Spleen (tissue), 11 donors: ENCODE measurements at regions not wholly inside any gene's neighbourhood (a gene's known extent, or its start where the extent isn't known, plus 50 kb on each side); places are given as distances from the start of the nearest gene placed in this dataset.
A peak's percentile ranks its signal among the peaks of the same experiment; 100 is the strongest.

ENCODE experiments used
- DNase-seq: peaks from one replicate; pipeline ENCODE4 v3.0.0-alpha.2; 2020
- H3K27ac ChIP-seq, 8 donors: fragments of 200-600 bp; sonication (generic) in 7 of 8; 1 replicate in 4 of 8; 2 replicates in 4 of 8; pipeline versions ENCODE4 v1.5.0 to v1.8.0; 2016 to 2021; ENCODE audit warnings: inconsistent platforms in 4 of 8, mild to moderate bottlenecking in 4 of 8, moderate library complexity in 1 of 8
- H3K27me3 ChIP-seq, 7 donors: fragments of 200-600 bp; sonication (generic) in 6 of 7; replicated peaks in 1 of 7; 1 replicate in 4 of 7; 2 replicates in 3 of 7; pipeline versions ENCODE4 v1.5.0 to v1.8.0; 2016 to 2021; ENCODE audit warnings: inconsistent platforms in 3 of 7, mild to moderate bottlenecking in 1 of 7
- H3K36me3 ChIP-seq, 6 donors: fragments of 200-600 bp; sonication (generic) in 5 of 6; 1 replicate in 4 of 6; 2 replicates in 2 of 6; pipeline versions ENCODE4 v1.5.0 to v1.8.0; 2016 to 2021; ENCODE audit warnings: inconsistent platforms in 2 of 6
- H3K4me1 ChIP-seq, 6 donors: fragments of 200-600 bp; sonication (generic) in 5 of 6; 1 replicate in 3 of 6; 2 replicates in 3 of 6; pipeline versions ENCODE4 v1.5.0 to v1.8.0; 2016 to 2021; ENCODE audit warnings: inconsistent platforms in 3 of 6
- H3K4me3 ChIP-seq, 8 donors: fragments of 200-600 bp; sonication (generic) in 7 of 8; 1 replicate in 4 of 8; 2 replicates in 4 of 8; pipeline versions ENCODE4 v1.5.0 to v1.8.0; 2016 to 2021; ENCODE audit warnings: inconsistent platforms in 4 of 8, mild to moderate bottlenecking in 4 of 8, moderate library complexity in 2 of 8
- H3K9me3 ChIP-seq, 8 donors: fragments of 200-600 bp; sonication (generic) in 7 of 8; 1 replicate in 4 of 8; 2 replicates in 4 of 8; pipeline versions ENCODE4 v1.5.0 to v1.8.0; 2016 to 2021; ENCODE audit warnings: inconsistent platforms in 4 of 8
- CTCF ChIP-seq, 11 experiments: fragments of 200-600 bp in 7 of 11; fragments of 450-650 bp in 4 of 11; sonication (generic) in 4 of 11; IDR thresholded peaks in 8 of 11; conservative IDR thresholded peaks in 3 of 11; 1 replicate in 7 of 11; 2 replicates in 4 of 11; pipeline versions ENCODE4 v1.4.0 to v1.8.0; 2016 to 2021; ENCODE audit warnings: antibody characterized with exemption in 11 of 11, inconsistent platforms in 4 of 11, mild to moderate bottlenecking in 1 of 11
- POLR2A ChIP-seq, 3 donors: fragments of 450-650 bp; IDR thresholded peaks; one replicate each; pipeline ENCODE4 v1.5.1; 2017; ENCODE audit warnings: antibody characterized with exemption in 3 of 3, mild to moderate bottlenecking in 1 of 3
- POLR2AphosphoS5 ChIP-seq, 3 donors: sonication (generic); formaldehyde crosslinking; IDR thresholded peaks; one replicate each; pipeline ENCODE4 v1.5.1; 2017; ENCODE audit warnings: antibody characterized with exemption in 3 of 3
- WGBS, 5 donors: extraction: QIAGEN DNeasy Blood & Tissue Kit in 3 of 5; methylation state at CpG; one replicate each; pipeline versions ENCODE4 v1.1.5 to v1.1.7; 2013 to 2018; 5-methylcytosine and 5-hydroxymethylcytosine counted together
- intact Hi-C: fragments of 100-400 bp; cut with DNase I; formaldehyde crosslinking; loops from one replicate; pipeline ENCODE4 v1.15.0; 2023; ENCODE audit warnings: low total_unique reads
- donor health status: healthy with polysubstance abuse.
- donor health status: DM: no; HTN: no; CAD: no; lungs with moderate emphysema.
- donor health status: DM: no; HTN: no; CAD: no.
- donor health status: Bipolar disorder and iron deficiency.
- donor health status: healthy.
- donor health status: DM: no; HTN: no; CAD: no.
- donor health status: DM: yes; HTN: yes; CAD: no.

- TF ChIP-seq POLR2AphosphoS5 (IDR thresholded peaks at IDR 0.05) (no peak), CTCF (IDR thresholded peaks at IDR 0.05 in 8 of 11, conservative IDR thresholded peaks at IDR 0.05 in 3 of 11) (no peak), POLR2A (IDR thresholded peaks at IDR 0.05) (no peak)
- intact Hi-C loops, result no loop called here
- Histone ChIP-seq H3K27ac (no peak overlapping the region), H3K4me3 (no peak overlapping the region), H3K36me3 (no peaks in the 10 kb centered on the region), H3K4me1 (peaks cover 7 to 42% (median 26%) of the 10 kb centered on the region in 6 donors), H3K27me3 (no peaks in the 10 kb centered on the region), H3K9me3 (peaks cover 0 to 6% (median 0%) of the 10 kb centered on the region in 8 donors)
- 56 to 76% (median 70%) methylated on average over 3 of the region's 3 CpGs for WGBS, 5 donors
- DNase-seq, result peak; percentile 69
These were observed 421.0 kb downstream of the GADD45G start for GRCh38 chr9:90025816-90026215.

GRCh38 chr9:90027296-90027790 is 422.5 kb downstream of the GADD45G start:
- H3K9me3 ChIP-seq, result peaks cover 0 to 2% (median 0%) of the 10 kb centered on the region in 8 donors
- peaks cover 7 to 40% (median 26%) of the 10 kb centered on the region in 6 donors for H3K4me1 ChIP-seq
- no peaks in the 10 kb centered on the region for H3K36me3 ChIP-seq
- H3K4me3 ChIP-seq, result no peak overlapping the region
- no peaks in the 10 kb centered on the region for H3K27me3 ChIP-seq
- DNase-seq, result no peak
- 95 to 100% (median 99%) methylated on average over 1 of the region's 1 CpG for WGBS, 5 donors
- intact Hi-C loops, result no loop called here
- no peak for TF ChIP-seq POLR2A (IDR thresholded peaks at IDR 0.05)
- no peak for TF ChIP-seq CTCF (IDR thresholded peaks at IDR 0.05 in 8 of 11, conservative IDR thresholded peaks at IDR 0.05 in 3 of 11)
- no peak for TF ChIP-seq POLR2AphosphoS5 (IDR thresholded peaks at IDR 0.05)
- no peak overlapping the region for H3K27ac ChIP-seq

GRCh38 chr9:90029386-90029785 is 424.6 kb downstream of the GADD45G start:
- no peak for DNase-seq
- TF ChIP-seq POLR2A (IDR thresholded peaks at IDR 0.05), result no peak
- TF ChIP-seq CTCF (IDR thresholded peaks at IDR 0.05 in 8 of 11, conservative IDR thresholded peaks at IDR 0.05 in 3 of 11), result no peak
- TF ChIP-seq POLR2AphosphoS5 (IDR thresholded peaks at IDR 0.05), result no peak
- H3K9me3 ChIP-seq, result no peaks in the 10 kb centered on the region
- peaks cover 3 to 19% (median 13%) of the 10 kb centered on the region in 6 donors for H3K4me1 ChIP-seq
- intact Hi-C loops, result no loop called here
- WGBS, 5 donors, result 0 to 78% (median 62%) methylated on average over 1 of the region's 1 CpG
- H3K36me3 ChIP-seq, result no peaks in the 10 kb centered on the region
- no peak overlapping the region for H3K4me3 ChIP-seq
- no peak overlapping the region for H3K27ac ChIP-seq
- no peaks in the 10 kb centered on the region for H3K27me3 ChIP-seq

GRCh38 chr9:90029996-90030395 is 425.2 kb downstream of the GADD45G start:
- Histone ChIP-seq H3K27ac (no peak overlapping the region), H3K36me3 (no peaks in the 10 kb centered on the region), H3K27me3 (no peaks in the 10 kb centered on the region), H3K9me3 (no peaks in the 10 kb centered on the region), H3K4me1 (peaks cover 3 to 13% (median 7%) of the 10 kb centered on the region in 6 donors), H3K4me3 (no peak overlapping the region)
- TF ChIP-seq POLR2AphosphoS5 (IDR thresholded peaks at IDR 0.05) (no peak), POLR2A (IDR thresholded peaks at IDR 0.05) (no peak)
- WGBS, 5 donors, result 90 to 97% (median 91%) methylated on average over 5 of the region's 5 CpGs
- DNase-seq, result no peak
- intact Hi-C loops, result no loop called here
